Neural cell (in vitro differentiated cells): ENCODE measurements at regions not wholly inside any gene's neighbourhood (a gene's known extent, or its start where the extent isn't known, plus 50 kb on each side); places are given as distances from the start of the nearest gene placed in this dataset.

Source experiments
- H2AFZ ChIP-seq: fragments of 200-600, 300-800 bp; sonication (generic), shearing (Covaris generic); 2 replicates; pipeline ENCODE4 v1.6.0; 2014; ENCODE audit warnings: low read depth, mild to moderate bottlenecking, antibody characterized with exemption, low read length, moderate library complexity
- H3F3A ChIP-seq: fragments of 200-600 bp; shearing (Covaris generic); 2 replicates; pipeline ENCODE4 v1.6.1; 2016; ENCODE audit warnings: mild to moderate bottlenecking, moderate library complexity, mixed read lengths, antibody characterized with exemption, low read length; ENCODE audit not compliant: insufficient read depth, poor library complexity, severe bottlenecking
- H3K27ac ChIP-seq: fragments of 200-600, 300-800 bp; sonication (generic), shearing (Covaris generic); 2 replicates; pipeline ENCODE4 v1.5.1; 2014; ENCODE audit warnings: mild to moderate bottlenecking, low read length, moderate library complexity
- H3K27me3 ChIP-seq: fragments of 300-800, 200-600 bp; sonication (generic), shearing (Covaris generic); 2 replicates; pipeline ENCODE4 v1.6.0; 2014; ENCODE audit warnings: mild to moderate bottlenecking, low read depth, low read length, moderate library complexity; ENCODE audit not compliant: insufficient read depth
- H3K36me3 ChIP-seq: fragments of 300-800, 200-600 bp; sonication (generic), shearing (Covaris generic); 2 replicates; pipeline ENCODE4 v1.5.1; 2014; ENCODE audit warnings: mild to moderate bottlenecking, antibody characterized with exemption, low read length, moderate library complexity; ENCODE audit not compliant: insufficient read depth
- H3K4me2 ChIP-seq: fragments of 300-800, 200-600 bp; sonication (generic), shearing (Covaris generic); 2 replicates; pipeline ENCODE4 v1.6.0; 2014; ENCODE audit warnings: mild to moderate bottlenecking, low read length
- H3K4me3 ChIP-seq: fragments of 300-800, 200-600 bp; sonication (generic), shearing (Covaris generic); 2 replicates; pipeline ENCODE4 v1.5.1; 2014; ENCODE audit warnings: mild to moderate bottlenecking, low read length, moderate library complexity
- H3K79me2 ChIP-seq: fragments of 200-600 bp; shearing (Covaris generic); replicated peaks from 2 replicates; pipeline ENCODE4 v1.6.0; 2014; ENCODE audit warnings: mild to moderate bottlenecking, low read length, moderate library complexity; ENCODE audit not compliant: insufficient read depth
- H3K9ac ChIP-seq: fragments of 300-800, 200-600 bp; sonication (generic), shearing (Covaris generic); 2 replicates; pipeline ENCODE4 v1.6.1; 2016; ENCODE audit warnings: mild to moderate bottlenecking, low read length, mixed read lengths
- H3K9me2 ChIP-seq: fragments of 200-600 bp; shearing (Covaris generic); 2 replicates; pipeline ENCODE4 v1.6.1; 2016; ENCODE audit warnings: mild to moderate bottlenecking, low read length, mixed read lengths; ENCODE audit not compliant: insufficient read depth
- H3K9me3 ChIP-seq: fragments of 200-600, 300-800 bp; sonication (generic), shearing (Covaris generic); 2 replicates; pipeline ENCODE4 v1.6.1; 2016; ENCODE audit warnings: mild to moderate bottlenecking, mixed run types, low read length, moderate library complexity, mixed read lengths
- H4K20me1 ChIP-seq: fragments of 200-600 bp; shearing (Covaris generic); 2 replicates; pipeline ENCODE4 v1.6.1; 2016; ENCODE audit warnings: mild to moderate bottlenecking, mixed run types; ENCODE audit not compliant: insufficient read depth
- CTCF ChIP-seq: fragments of 450-650 bp; IDR thresholded peaks from 2 replicates; pipeline ENCODE4 v1.5.1; 2014; ENCODE audit warnings: antibody characterized with exemption, mild to moderate bottlenecking, moderate library complexity; ENCODE audit not compliant: poor library complexity, severe bottlenecking
- EP300 ChIP-seq: fragments of 450-650 bp; conservative IDR thresholded peaks from 2 replicates; pipeline ENCODE4 v1.6.1; 2014; ENCODE audit warnings: antibody characterized with exemption, mild to moderate bottlenecking, moderate library complexity; ENCODE audit not compliant: poor library complexity, severe bottlenecking
- EZH2 ChIP-seq: fragments of 200-600, 300-800 bp; shearing (Covaris generic), sonication (generic); IDR thresholded peaks from 2 replicates; pipeline ENCODE4 v1.6.1; 2014; ENCODE audit warnings: antibody characterized with exemption, low read length, borderline replicate concordance, mild to moderate bottlenecking; ENCODE audit not compliant: insufficient read depth, poor library complexity, severe bottlenecking
- MXI1 ChIP-seq: fragments of 450-650 bp; conservative IDR thresholded peaks from 2 replicates; pipeline ENCODE4 v1.6.1; 2014; ENCODE audit warnings: antibody characterized with exemption, mild to moderate bottlenecking; ENCODE audit not compliant: poor library complexity, severe bottlenecking
- POLR2AphosphoS5 ChIP-seq: IDR thresholded peaks from 2 replicates; pipeline ENCODE4 v1.6.1; 2012
- RAD21 ChIP-seq: fragments of 450-650 bp; conservative IDR thresholded peaks from 2 replicates; pipeline ENCODE4 v1.6.1; 2014; ENCODE audit warnings: antibody characterized with exemption, mild to moderate bottlenecking, moderate library complexity
- REST ChIP-seq: IDR thresholded peaks from 2 replicates; pipeline ENCODE4 v1.6.1; 2012; ENCODE audit warnings: borderline replicate concordance
- SMC3 ChIP-seq: fragments of 450-650 bp; conservative IDR thresholded peaks from 2 replicates; pipeline ENCODE4 v1.6.1; 2014; ENCODE audit warnings: antibody characterized with exemption, mild to moderate bottlenecking, moderate library complexity; ENCODE audit not compliant: poor library complexity
- TAF1 ChIP-seq: IDR thresholded peaks from 2 replicates; pipeline ENCODE4 v1.6.1; 2012; ENCODE audit warnings: low read depth

DNA sequence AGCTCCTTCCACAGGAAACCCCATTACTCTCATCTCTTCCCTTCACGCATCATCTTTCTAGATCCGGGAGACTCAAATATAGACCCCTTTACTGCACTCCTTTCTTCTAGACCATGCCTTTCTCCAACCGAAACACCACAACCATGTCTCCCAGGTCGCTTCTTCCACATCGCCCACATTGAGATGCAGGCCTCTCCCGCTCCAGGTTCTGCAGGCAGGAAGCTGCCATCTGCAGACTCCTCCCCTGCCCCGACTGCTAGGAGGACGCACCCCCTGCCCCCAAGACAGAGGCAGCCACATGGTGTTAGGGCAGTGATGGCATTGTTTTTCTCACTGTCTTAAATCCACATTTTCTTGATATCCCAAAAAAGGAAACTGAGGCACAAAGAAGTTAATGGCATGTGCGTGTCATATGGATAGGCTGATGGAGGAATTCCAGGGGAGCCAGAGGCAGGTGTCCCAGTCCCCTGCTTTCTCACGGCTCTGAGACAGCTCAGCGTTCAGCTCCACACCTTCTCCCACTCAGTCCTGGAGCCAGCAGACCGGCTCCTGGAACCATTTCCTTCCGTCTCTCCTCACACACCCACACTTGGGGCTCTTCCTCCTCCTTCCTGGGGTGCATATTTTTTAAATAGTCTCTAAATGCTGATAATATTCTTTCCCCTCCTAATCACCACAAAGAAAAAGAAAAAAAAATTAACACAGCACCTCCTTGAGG lies 438.4 kb downstream of the EIPR1 start:
- H3K4me3 ChIP-seq: no peak overlapping the region
- H3K36me3 ChIP-seq: no peaks in the 10 kb centered on the region
- H3K9me2 ChIP-seq: no peaks in the 10 kb centered on the region
- no peak overlapping the region for H2AFZ ChIP-seq
- no peaks in the 10 kb centered on the region for H3K9me3 ChIP-seq
- H4K20me1 ChIP-seq: no peaks in the 10 kb centered on the region
- H3F3A ChIP-seq: no peaks in the 10 kb centered on the region
- H3K9ac ChIP-seq: no peak overlapping the region
- no peak overlapping the region for H3K4me2 ChIP-seq
- no peaks in the 10 kb centered on the region for H3K79me2 ChIP-seq
- no peak overlapping the region for H3K27ac ChIP-seq
- no peaks in the 10 kb centered on the region for H3K27me3 ChIP-seq
- TF ChIP-seq RAD21: no peak
- no peak for TF ChIP-seq TAF1
- no peak for TF ChIP-seq EP300
- TF ChIP-seq EZH2: no peak
- no peak for TF ChIP-seq SMC3
- no peak for TF ChIP-seq CTCF
- no peak for TF ChIP-seq REST
- no peak for TF ChIP-seq POLR2AphosphoS5
- TF ChIP-seq MXI1: no peak

GRCh38 chr2:2938481-2938880 lies 439.1 kb downstream of the EIPR1 start:
- H3K27ac ChIP-seq: no peak overlapping the region
- no peak overlapping the region for H3K4me3 ChIP-seq

More at GRCh38 chr2:2938481-2938880, 439.1 kb downstream of the EIPR1 start:
- no peaks in the 10 kb centered on the region for H3K27me3 ChIP-seq
- H3K9ac ChIP-seq: no peak overlapping the region
- no peaks in the 10 kb centered on the region for H4K20me1 ChIP-seq
- H3K79me2 ChIP-seq: no peaks in the 10 kb centered on the region
- H3K4me2 ChIP-seq: no peak overlapping the region
- H3K36me3 ChIP-seq: no peaks in the 10 kb centered on the region
- no peak for TF ChIP-seq MXI1
- TF ChIP-seq EZH2: no peak
- TF ChIP-seq TAF1: no peak
- TF ChIP-seq REST: no peak
- no peak for TF ChIP-seq POLR2AphosphoS5
- no peak for TF ChIP-seq CTCF
- TF ChIP-seq EP300: no peak
- no peak for TF ChIP-seq SMC3
- no peak for TF ChIP-seq RAD21
- no peaks in the 10 kb centered on the region for H3F3A ChIP-seq
- H2AFZ ChIP-seq: no peak overlapping the region
- H3K9me2 ChIP-seq: no peaks in the 10 kb centered on the region
- no peaks in the 10 kb centered on the region for H3K9me3 ChIP-seq
